T-helper 1 cell treated with Interleukin-12 subunit alpha and Interleukin-12 subunit beta and Interleukin-4 antibody, amounts not matched to agents 30 μg/mL and 1 μg/mL, for 36 hours (primary cell): ENCODE measurements at regions not wholly inside any gene's neighbourhood (a gene's known extent, or its start where the extent isn't known, plus 50 kb on each side); places are given as distances from the start of the nearest gene placed in this dataset.
"Not testable (repeated sequence)": the region's sequence is repeated elsewhere in the genome, so short reads cannot be mapped to it uniquely, and the experiment has no call there.

Experiments
- H3K27ac Mint-ChIP-seq: one replicate; pipeline ENCODE4 v1.8.0; 2021; ENCODE audit warnings: mild to moderate bottlenecking, mixed read lengths
- H3K27me3 Mint-ChIP-seq: one replicate; pipeline ENCODE4 v1.8.0; 2021; ENCODE audit warnings: low read depth, mixed read lengths
- H3K36me3 Mint-ChIP-seq: one replicate; pipeline ENCODE4 v1.8.0; 2021; ENCODE audit warnings: low read depth, mixed read lengths
- H3K4me1 Mint-ChIP-seq: one replicate; pipeline ENCODE4 v1.8.0; 2021; ENCODE audit warnings: low read depth, mixed read lengths
- H3K4me3 Mint-ChIP-seq: one replicate; pipeline ENCODE4 v1.8.0; 2021; ENCODE audit warnings: mild to moderate bottlenecking, moderate library complexity, mixed read lengths
- H3K9me3 Mint-ChIP-seq: one replicate; pipeline ENCODE4 v1.8.0; 2021; ENCODE audit warnings: mixed read lengths

DNA sequence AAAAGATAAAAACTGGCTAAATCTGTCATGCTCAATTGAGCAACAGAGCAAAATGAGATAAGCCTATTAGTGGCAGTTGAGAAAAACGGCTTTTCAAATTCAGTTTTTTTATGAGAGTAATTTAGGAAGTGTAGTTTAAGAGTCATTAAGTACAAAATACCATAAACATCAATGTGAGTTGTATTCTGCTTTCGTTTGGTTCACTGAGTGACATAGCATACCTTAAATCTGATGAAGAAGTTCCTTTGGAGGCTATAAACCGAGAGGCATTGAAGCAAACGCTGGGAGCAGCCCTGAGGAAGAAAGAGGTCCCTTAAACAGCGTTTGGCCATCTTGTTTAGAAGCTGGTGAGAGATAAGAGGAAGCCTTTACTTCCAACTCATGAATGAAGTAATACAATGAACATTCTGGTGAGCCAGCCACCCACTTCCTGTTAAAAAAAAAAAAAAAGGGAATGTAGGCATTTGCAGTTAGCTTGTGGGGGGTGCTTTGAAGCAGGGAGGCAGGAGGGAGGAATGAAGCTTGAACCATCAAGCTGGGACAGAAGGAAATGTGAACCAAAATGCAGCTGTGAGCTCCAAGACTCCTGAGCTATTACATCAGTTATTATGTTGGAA is 132.3 kb downstream of the ZNF330 start:
- H3K4me3 Mint-ChIP-seq = no peak overlapping the region
- no peaks in the 10 kb centered on the region for H3K36me3 Mint-ChIP-seq
- no peaks in the 10 kb centered on the region for H3K27me3 Mint-ChIP-seq
- no peak overlapping the region for H3K27ac Mint-ChIP-seq
- no peaks in the 10 kb centered on the region for H3K9me3 Mint-ChIP-seq
- H3K4me1 Mint-ChIP-seq = no peaks in the 10 kb centered on the region

DNA sequence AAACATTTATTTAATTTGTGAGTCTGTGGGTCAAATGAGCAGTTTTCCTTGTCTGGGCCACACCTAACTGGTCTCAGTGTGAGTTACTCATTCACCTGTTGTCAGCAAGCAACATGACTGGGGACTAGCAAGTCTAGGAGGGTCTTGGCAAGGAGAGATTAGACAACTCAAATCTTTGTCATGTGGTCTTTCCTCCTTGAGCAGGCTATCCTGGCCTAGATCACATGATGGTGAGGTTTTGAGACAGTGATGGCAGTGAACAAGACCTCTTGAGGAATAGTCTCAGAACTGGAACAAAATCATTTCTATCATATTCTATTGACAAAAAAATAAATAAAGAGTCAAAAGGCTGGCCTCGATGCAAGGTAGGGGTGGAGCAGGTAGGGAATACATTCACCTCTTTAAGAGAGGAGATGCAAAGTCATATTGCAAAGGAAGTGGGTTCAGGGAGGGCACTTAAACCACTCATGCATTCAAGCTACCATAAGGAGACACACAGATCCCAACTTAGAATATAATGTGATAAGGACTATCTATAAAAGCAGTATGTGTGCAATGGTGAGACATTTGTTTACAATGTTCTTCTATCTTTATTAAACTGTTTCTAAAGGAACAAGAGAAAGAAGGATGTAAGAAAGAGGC is 135.7 kb downstream of the ZNF330 start:
- H3K27ac Mint-ChIP-seq = no peak overlapping the region
- no peak overlapping the region for H3K4me3 Mint-ChIP-seq
- H3K9me3 Mint-ChIP-seq = no peaks in the 10 kb centered on the region
- no peaks in the 10 kb centered on the region for H3K4me1 Mint-ChIP-seq
- no peaks in the 10 kb centered on the region for H3K27me3 Mint-ChIP-seq
- H3K36me3 Mint-ChIP-seq = no peaks in the 10 kb centered on the region

- Mint-ChIP-seq H3K27me3 (no peaks in the 10 kb centered on the region), H3K9me3 (no peaks in the 10 kb centered on the region), H3K27ac (no peak overlapping the region), H3K4me3 (no peak overlapping the region), H3K4me1 (no peaks in the 10 kb centered on the region), H3K36me3 (no peaks in the 10 kb centered on the region)
Observed at GRCh38 chr4:141356963-141357335, 136.3 kb downstream of the ZNF330 start.

- not testable (repeated sequence) for H3K27me3 Mint-ChIP-seq, H3K4me1 Mint-ChIP-seq, H3K4me3 Mint-ChIP-seq, H3K36me3 Mint-ChIP-seq, H3K9me3 Mint-ChIP-seq, H3K27ac Mint-ChIP-seq
Observed at GRCh38 chr4:141368241-141368640, 147.5 kb downstream of the ZNF330 start.

- no peaks in the 10 kb centered on the region for H3K9me3 Mint-ChIP-seq
- H3K4me1 Mint-ChIP-seq = no peaks in the 10 kb centered on the region
- H3K4me3 Mint-ChIP-seq = no peak overlapping the region
- H3K36me3 Mint-ChIP-seq = no peaks in the 10 kb centered on the region
- no peaks in the 10 kb centered on the region for H3K27me3 Mint-ChIP-seq
- H3K27ac Mint-ChIP-seq = no peak overlapping the region
Observed at GRCh38 chr4:141371206-141371605, 150.5 kb downstream of the ZNF330 start.

DNA sequence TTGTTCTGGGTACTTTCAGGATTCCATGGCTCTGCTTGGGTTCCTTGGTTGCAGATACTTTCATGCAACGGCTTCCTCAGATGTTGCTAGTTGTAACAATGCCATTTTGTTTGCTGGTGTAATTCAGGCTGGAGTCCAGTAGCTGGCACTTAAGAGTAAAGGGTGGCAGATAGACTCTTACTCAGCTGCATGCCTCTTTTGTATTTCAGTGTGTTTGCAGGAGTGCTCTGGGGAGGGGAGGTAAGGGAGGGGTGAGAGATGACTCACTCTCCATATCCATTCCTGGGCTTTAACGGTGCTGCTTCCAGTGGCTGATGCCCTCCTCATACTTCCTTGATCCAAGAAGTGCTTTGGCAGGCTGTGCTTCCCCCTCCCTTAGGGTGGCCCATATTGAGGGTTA is 155.2 kb downstream of the ZNF330 start:
- no peak overlapping the region for H3K4me3 Mint-ChIP-seq
- H3K27ac Mint-ChIP-seq = no peak overlapping the region
- no peaks in the 10 kb centered on the region for H3K27me3 Mint-ChIP-seq
- no peaks in the 10 kb centered on the region for H3K4me1 Mint-ChIP-seq
- H3K36me3 Mint-ChIP-seq = no peaks in the 10 kb centered on the region
- H3K9me3 Mint-ChIP-seq = no peaks in the 10 kb centered on the region

DNA sequence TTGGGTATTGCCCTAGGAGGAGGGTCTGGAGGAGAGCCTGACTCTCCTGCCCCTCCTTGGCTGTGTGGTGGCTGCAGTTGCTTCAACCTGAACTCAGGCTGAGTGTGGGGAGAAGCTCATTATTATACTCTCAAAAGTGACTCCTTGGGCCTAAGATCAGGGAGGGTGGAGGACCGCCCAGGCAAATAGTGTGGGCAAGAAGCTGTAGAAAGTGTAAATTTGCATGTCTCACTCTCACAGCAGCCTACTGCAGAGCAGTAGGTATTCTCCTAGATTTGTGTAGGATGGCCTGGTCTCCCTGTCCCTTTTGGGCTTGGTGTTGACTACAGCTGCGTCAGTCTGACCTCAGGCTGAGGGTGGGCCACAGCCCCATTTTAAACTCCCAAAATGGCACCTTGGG is 156.1 kb downstream of the ZNF330 start:
- Mint-ChIP-seq H3K9me3 (no peaks in the 10 kb centered on the region), H3K4me3 (no peak overlapping the region), H3K27ac (no peak overlapping the region), H3K36me3 (no peaks in the 10 kb centered on the region), H3K27me3 (no peaks in the 10 kb centered on the region), H3K4me1 (no peaks in the 10 kb centered on the region)

DNA sequence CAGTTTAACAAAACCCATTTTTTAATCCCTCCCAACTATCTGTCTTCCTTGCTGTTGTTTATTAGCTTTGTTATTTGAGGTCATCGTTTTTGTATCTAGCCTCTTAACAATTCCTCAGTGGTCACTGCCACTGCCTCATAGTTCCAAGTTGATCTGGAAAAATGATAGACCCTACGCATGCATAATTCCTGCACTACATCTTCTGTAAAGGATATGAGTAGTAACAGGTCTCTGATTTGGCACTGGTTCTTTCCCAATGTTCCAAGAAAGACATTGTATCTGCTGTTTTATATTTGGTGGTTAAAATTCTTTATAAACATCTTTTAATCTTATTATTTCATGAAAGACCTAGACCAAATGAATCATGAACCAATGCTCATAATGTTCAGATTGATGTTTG is 166.6 kb downstream of the ZNF330 start:
- H3K4me1 Mint-ChIP-seq = no peaks in the 10 kb centered on the region
- H3K27me3 Mint-ChIP-seq = no peaks in the 10 kb centered on the region
- no peak overlapping the region for H3K4me3 Mint-ChIP-seq
- no peaks in the 10 kb centered on the region for H3K9me3 Mint-ChIP-seq
- H3K36me3 Mint-ChIP-seq = no peaks in the 10 kb centered on the region
- no peak overlapping the region for H3K27ac Mint-ChIP-seq

DNA sequence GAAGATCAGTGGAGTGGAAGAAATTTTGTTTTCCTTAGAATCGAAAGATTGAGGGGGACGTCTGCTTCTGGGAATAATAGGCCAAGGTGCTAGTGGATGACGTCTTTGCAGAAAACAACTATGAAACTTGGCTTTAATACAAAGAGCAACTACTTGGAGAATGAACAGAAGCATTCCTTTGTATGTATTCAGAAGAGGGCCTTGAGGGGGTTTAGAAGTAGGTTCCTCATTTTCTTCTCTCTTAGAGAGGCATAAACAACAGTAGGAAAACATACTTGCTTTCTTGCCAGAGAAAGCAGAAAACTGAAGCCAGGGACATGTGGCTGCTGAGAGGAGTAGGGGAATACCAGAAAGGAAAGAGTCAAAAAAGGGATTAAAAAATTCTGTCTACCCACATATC is 167.8 kb downstream of the ZNF330 start:
- no peak overlapping the region for H3K4me3 Mint-ChIP-seq
- no peaks in the 10 kb centered on the region for H3K9me3 Mint-ChIP-seq
- no peaks in the 10 kb centered on the region for H3K36me3 Mint-ChIP-seq
- no peaks in the 10 kb centered on the region for H3K4me1 Mint-ChIP-seq
- no peaks in the 10 kb centered on the region for H3K27me3 Mint-ChIP-seq
- H3K27ac Mint-ChIP-seq = no peak overlapping the region

DNA sequence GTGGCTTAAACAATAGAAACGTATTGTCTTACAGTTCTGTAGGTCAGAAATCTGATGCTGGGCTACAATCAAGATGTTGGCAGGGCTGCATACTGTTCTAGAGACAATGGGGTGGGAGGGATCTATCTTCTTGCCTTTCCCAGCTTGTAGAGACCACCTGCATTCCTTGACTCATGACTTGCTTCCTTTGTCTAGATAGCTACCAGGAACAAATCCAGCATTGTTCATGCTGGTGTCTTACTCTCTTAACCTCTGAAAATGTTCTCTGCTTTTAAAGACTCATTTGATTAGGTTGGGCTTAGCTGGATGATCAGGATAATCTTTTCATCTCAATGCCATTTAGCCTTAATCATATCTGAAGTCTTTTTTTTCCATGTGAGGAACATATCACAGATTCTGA is 169.0 kb downstream of the ZNF330 start:
- Mint-ChIP-seq H3K36me3 (no peaks in the 10 kb centered on the region), H3K9me3 (no peaks in the 10 kb centered on the region), H3K4me3 (no peak overlapping the region), H3K27ac (no peak overlapping the region), H3K27me3 (no peaks in the 10 kb centered on the region), H3K4me1 (no peaks in the 10 kb centered on the region)

- H3K27me3 Mint-ChIP-seq = no peaks in the 10 kb centered on the region
- H3K36me3 Mint-ChIP-seq = no peaks in the 10 kb centered on the region
- H3K27ac Mint-ChIP-seq = no peak overlapping the region
- H3K4me1 Mint-ChIP-seq = no peaks in the 10 kb centered on the region
- no peak overlapping the region for H3K4me3 Mint-ChIP-seq
- no peaks in the 10 kb centered on the region for H3K9me3 Mint-ChIP-seq
Observed at GRCh38 chr4:141390571-141390970, 169.9 kb downstream of the ZNF330 start.

GRCh38 chr4:141391293-141391692 is 170.6 kb downstream of the ZNF330 start:
- Mint-ChIP-seq H3K9me3 (no peaks in the 10 kb centered on the region), H3K27ac (no peak overlapping the region), H3K4me3 (no peak overlapping the region), H3K36me3 (no peaks in the 10 kb centered on the region), H3K27me3 (no peaks in the 10 kb centered on the region), H3K4me1 (no peaks in the 10 kb centered on the region)

GRCh38 chr4:141391771-141392170 is 171.1 kb downstream of the ZNF330 start:
- Mint-ChIP-seq H3K4me1 (no peaks in the 10 kb centered on the region), H3K36me3 (no peaks in the 10 kb centered on the region), H3K27ac (no peak overlapping the region), H3K27me3 (no peaks in the 10 kb centered on the region), H3K4me3 (no peak overlapping the region), H3K9me3 (no peaks in the 10 kb centered on the region)

- H3K27ac Mint-ChIP-seq = no peak overlapping the region
- no peaks in the 10 kb centered on the region for H3K36me3 Mint-ChIP-seq
- H3K4me1 Mint-ChIP-seq = no peaks in the 10 kb centered on the region
- no peaks in the 10 kb centered on the region for H3K27me3 Mint-ChIP-seq
- no peaks in the 10 kb centered on the region for H3K9me3 Mint-ChIP-seq
- H3K4me3 Mint-ChIP-seq = no peak overlapping the region
Observed at GRCh38 chr4:141395246-141395830, 174.6 kb downstream of the ZNF330 start.

GRCh38 chr4:141395919-141396318 is 175.2 kb downstream of the ZNF330 start:
- Mint-ChIP-seq H3K4me1 (no peaks in the 10 kb centered on the region), H3K4me3 (no peak overlapping the region), H3K27me3 (no peaks in the 10 kb centered on the region), H3K27ac (no peak overlapping the region), H3K9me3 (no peaks in the 10 kb centered on the region), H3K36me3 (no peaks in the 10 kb centered on the region)
